ENCODE measurements at regions not wholly inside any gene's neighbourhood (a gene's known extent, or its start where the extent isn't known, plus 50 kb on each side); places are given as distances from the start of the nearest gene placed in this dataset.

GRCh38 chr9:15080401-15080800 is 170.2 kb upstream of the FREM1 start:
- DNase-seq (ENCODE audit: low spot score) = no peak
- H3K4me3 ChIP-seq (ENCODE audit: low read depth in 1 of 3, low read length in 3 of 3) = no peak overlapping the region
- TF ChIP-seq ZBTB33 (IDR thresholded peaks at IDR 0.05) = no peak
- no peak for TF ChIP-seq YY1 (IDR thresholded peaks at IDR 0.05)
- no peak for TF ChIP-seq TAF1 (conservative IDR thresholded peaks at IDR 0.05)
- no peak for TF ChIP-seq HNF4G (IDR thresholded peaks at IDR 0.05)
- TF ChIP-seq JUND (IDR thresholded peaks at IDR 0.05) = no peak
- TF ChIP-seq REST (IDR thresholded peaks at IDR 0.05) = no peak
- no peak for TF ChIP-seq MAX (IDR thresholded peaks at IDR 0.05)
- TF ChIP-seq FOXA1 (IDR thresholded peaks at IDR 0.05) = no peak
- no peak for TF ChIP-seq RXRA (IDR thresholded peaks at IDR 0.05)
- no peak for TF ChIP-seq CTCF (IDR thresholded peaks at IDR 0.05; ENCODE audit: low read depth, low read length, missing input control)
- no peak for TF ChIP-seq GABPA (IDR thresholded peaks at IDR 0.05 in 1 of 2, conservative IDR thresholded peaks at IDR 0.05 in 1 of 2)
- TF ChIP-seq ATF3 (IDR thresholded peaks at IDR 0.05) = no peak
- TF ChIP-seq RAD21 (IDR thresholded peaks at IDR 0.05) = no peak
- no peaks in the 10 kb centered on the region for H3K27me3 ChIP-seq (ENCODE audit: control insufficient read depth in 4 of 4, insufficient read depth in 4 of 4, low read length in 3 of 4)
- no peaks in the 10 kb centered on the region for H3K4me1 ChIP-seq (ENCODE audit: control insufficient read depth in 4 of 4, insufficient read depth in 4 of 4, low read length in 3 of 4)
- H3K9me3 ChIP-seq (ENCODE audit: control insufficient read depth in 4 of 4, low read length in 3 of 4) = no peaks in the 10 kb centered on the region
- WGBS = 81% methylated on average over 3 of the region's 3 CpGs
- H3K9ac ChIP-seq (ENCODE audit: low read depth in 1 of 2, low read length in 2 of 2) = no peak overlapping the region
- H3K27ac ChIP-seq (ENCODE audit: low read depth in 1 of 2, low read length in 2 of 2) = no peak overlapping the region
- no peaks in the 10 kb centered on the region for H3K36me3 ChIP-seq (ENCODE audit: control insufficient read depth in 4 of 4, insufficient read depth in 3 of 4, low read depth in 1 of 4, low read length in 3 of 4)

GRCh38 chr9:15079989-15080388 is 169.8 kb upstream of the FREM1 start:
- WGBS = 52% methylated on average over 3 of the region's 3 CpGs
- TF ChIP-seq JUND (IDR thresholded peaks at IDR 0.05) (no peak), MAX (IDR thresholded peaks at IDR 0.05) (no peak), ZBTB33 (IDR thresholded peaks at IDR 0.05) (no peak), RAD21 (IDR thresholded peaks at IDR 0.05) (no peak), YY1 (IDR thresholded peaks at IDR 0.05) (no peak), EGR1 (IDR thresholded peaks at IDR 0.05; ENCODE audit: low read depth in 2 of 2) (no peak), FOXA2 (IDR thresholded peaks at IDR 0.05) (no peak), FOXA1 (IDR thresholded peaks at IDR 0.05) (no peak), ATF3 (IDR thresholded peaks at IDR 0.05) (no peak), SP1 (IDR thresholded peaks at IDR 0.05) (no peak), TAF1 (conservative IDR thresholded peaks at IDR 0.05) (no peak), HNF4A (conservative IDR thresholded peaks at IDR 0.05) (no peak), RXRA (IDR thresholded peaks at IDR 0.05) (no peak), CTCF (IDR thresholded peaks at IDR 0.05; ENCODE audit: low read depth, low read length, missing input control) (no peak)

More at GRCh38 chr9:15079989-15080388, 169.8 kb upstream of the FREM1 start:
- H3K4me1 ChIP-seq (ENCODE audit: control insufficient read depth in 4 of 4, insufficient read depth in 4 of 4, low read length in 3 of 4) = no peaks in the 10 kb centered on the region
- H3K9me3 ChIP-seq (ENCODE audit: control insufficient read depth in 4 of 4, low read length in 3 of 4) = peaks cover 0 to under 1% (median 0%) of the 10 kb centered on the region in 4 donors
- no peak overlapping the region for H3K9ac ChIP-seq (ENCODE audit: low read depth in 1 of 2, low read length in 2 of 2)
- no peak overlapping the region for H3K27ac ChIP-seq (ENCODE audit: low read depth in 1 of 2, low read length in 2 of 2)
- DNase-seq (ENCODE audit: low spot score) = no peak
- no peaks in the 10 kb centered on the region for H3K36me3 ChIP-seq (ENCODE audit: control insufficient read depth in 4 of 4, insufficient read depth in 3 of 4, low read depth in 1 of 4, low read length in 3 of 4)
- peaks cover 0 to 2% (median 0%) of the 10 kb centered on the region in 4 donors for H3K27me3 ChIP-seq (ENCODE audit: control insufficient read depth in 4 of 4, insufficient read depth in 4 of 4, low read length in 3 of 4)
- H3K4me3 ChIP-seq (ENCODE audit: low read depth in 1 of 3, low read length in 3 of 3) = no peak overlapping the region

Measured in liver (tissue), 8 donors.